CD14-positive monocyte (primary cell): ENCODE measurements at regions not wholly inside any gene's neighbourhood (a gene's known extent, or its start where the extent isn't known, plus 50 kb on each side); places are given as distances from the start of the nearest gene placed in this dataset.

ENCODE experiments used
- DNase-seq, 3 donors: peaks; one replicate each; pipeline ENCODE4 v3.0.0-alpha.2; 2011 to 2022
- H2AFZ ChIP-seq: 2 replicates; pipeline ENCODE4 v1.6.0; 2012; ENCODE audit warnings: mild to moderate bottlenecking, low read depth, low read length, inconsistent platforms; ENCODE audit not compliant: insufficient read depth, poor library complexity, severe bottlenecking
- H3K27ac ChIP-seq, 2 donors: 1 replicate in 1 of 2; 2 replicates in 1 of 2; pipeline ENCODE4 v1.5.1; 2012 to 2013; ENCODE audit warnings: low read length in 2 of 2, control low read depth in 1 of 2, inconsistent platforms in 1 of 2, low read depth in 1 of 2, mild to moderate bottlenecking in 1 of 2
- H3K27me3 ChIP-seq, 2 donors: one replicate each; pipeline versions ENCODE4 v1.6.0 to v1.6.1; 2011 to 2013; ENCODE audit warnings: low read length in 2 of 2; ENCODE audit not compliant: control insufficient read depth in 2 of 2, insufficient read depth in 2 of 2
- H3K36me3 ChIP-seq, 2 donors: replicated peaks in 1 of 2; 1 replicate in 1 of 2; 2 replicates in 1 of 2; pipeline versions ENCODE4 v1.5.1 to v1.6.1; 2012 to 2013; ENCODE audit warnings: low read length in 2 of 2, control low read depth in 1 of 2, inconsistent platforms in 1 of 2, mild to moderate bottlenecking in 1 of 2; ENCODE audit not compliant: insufficient read depth in 2 of 2, control insufficient read depth in 1 of 2
- H3K4me1 ChIP-seq, 2 donors: 1 replicate in 1 of 2; 2 replicates in 1 of 2; pipeline versions ENCODE4 v1.5.1 to v1.6.1; 2012 to 2013; ENCODE audit warnings: low read length in 2 of 2, control low read depth in 1 of 2, inconsistent platforms in 1 of 2, mild to moderate bottlenecking in 1 of 2, moderate library complexity in 1 of 2; ENCODE audit not compliant: insufficient read depth in 2 of 2, control insufficient read depth in 1 of 2
- H3K4me2 ChIP-seq: replicated peaks from 2 replicates; pipeline ENCODE3; 2012; ENCODE audit warnings: low read length, moderate library complexity, mild to moderate bottlenecking; ENCODE audit not compliant: poor library complexity, severe bottlenecking; ENCODE audit errors: extremely low read depth
- H3K4me3 ChIP-seq, 3 experiments: fragments of 200-600 bp in 1 of 3; sonication (generic) in 1 of 3; replicated peaks in 1 of 3; 1 replicate in 2 of 3; 2 replicates in 1 of 3; pipeline ENCODE4 v1.5.1; 2011 to 2013; ENCODE audit warnings: low read length in 3 of 3, mild to moderate bottlenecking in 3 of 3, control low read depth in 2 of 3, low read depth in 2 of 3, inconsistent platforms in 1 of 3, moderate library complexity in 1 of 3
- H3K79me2 ChIP-seq: 2 replicates; pipeline ENCODE4 v1.6.0; 2012; ENCODE audit warnings: mild to moderate bottlenecking, control low read depth, inconsistent platforms, low read length, moderate library complexity; ENCODE audit not compliant: insufficient read depth
- H3K9ac ChIP-seq: 2 replicates; pipeline ENCODE4 v1.6.0; 2017; ENCODE audit warnings: low read length, mild to moderate bottlenecking; ENCODE audit not compliant: insufficient read depth, poor library complexity, severe bottlenecking
- H3K9me3 ChIP-seq, 2 donors: replicated peaks in 1 of 2; 1 replicate in 1 of 2; 2 replicates in 1 of 2; pipeline versions ENCODE4 v1.5.1 to v1.6.1; 2012 to 2013; ENCODE audit warnings: low read length in 2 of 2, control low read depth in 1 of 2; ENCODE audit not compliant: control insufficient read depth in 1 of 2, insufficient read depth in 1 of 2
- H4K20me1 ChIP-seq: 2 replicates; pipeline ENCODE4 v1.6.0; 2012; ENCODE audit warnings: mild to moderate bottlenecking, low read length, control low read depth, moderate library complexity; ENCODE audit not compliant: insufficient read depth
- H3K27ac Mint-ChIP-seq, 7 donors: one replicate each; pipeline ENCODE4 v1.8.0; 2020; ENCODE audit warnings: mild to moderate bottlenecking in 7 of 7, mixed read lengths in 7 of 7, moderate library complexity in 6 of 7, inconsistent platforms in 2 of 7
- H3K27me3 Mint-ChIP-seq, 3 donors: one replicate each; pipeline ENCODE4 v1.8.0; 2021 to 2022; ENCODE audit warnings: low read depth in 3 of 3, mild to moderate bottlenecking in 3 of 3, mixed read lengths in 3 of 3, moderate library complexity in 3 of 3, inconsistent platforms in 1 of 3
- H3K36me3 Mint-ChIP-seq, 2 donors: one replicate each; pipeline ENCODE4 v1.8.0; 2020; ENCODE audit warnings: mixed read lengths in 2 of 2, inconsistent platforms in 1 of 2, mild to moderate bottlenecking in 1 of 2
- H3K4me1 Mint-ChIP-seq: one replicate; pipeline ENCODE4 v1.8.0; 2020; ENCODE audit warnings: mild to moderate bottlenecking, mixed read lengths
- H3K4me3 Mint-ChIP-seq, 2 donors: one replicate each; pipeline ENCODE4 v1.8.0; 2020; ENCODE audit warnings: mild to moderate bottlenecking in 2 of 2, mixed read lengths in 2 of 2, moderate library complexity in 1 of 2
- H3K9me3 Mint-ChIP-seq, 7 donors: one replicate each; pipeline ENCODE4 v1.8.0; 2020 to 2022; ENCODE audit warnings: mixed read lengths in 7 of 7, mild to moderate bottlenecking in 6 of 7, moderate library complexity in 6 of 7, inconsistent platforms in 2 of 7
- WGBS: methylation state at CpG from one replicate; pipeline ENCODE4 v1.1.5; 2013; ENCODE audit warnings: missing lambda C conversion rate; ENCODE audit not compliant: insufficient coverage; 5-methylcytosine and 5-hydroxymethylcytosine counted together
- intact Hi-C, 2 donors: fragments of 100-400 bp; cut with micrococcal nuclease; formaldehyde crosslinking; loops; one replicate each; pipeline versions ENCODE4 v1.15.0 to v1.15.1; 2023
- TF ChIP-seq, protein P1 (sequence below): fragments of 200-600 bp; IDR thresholded peaks from one replicate; pipeline ENCODE4 v1.8.0; 2022; ENCODE audit warnings: antibody characterized with exemption, mild to moderate bottlenecking

DNA sequence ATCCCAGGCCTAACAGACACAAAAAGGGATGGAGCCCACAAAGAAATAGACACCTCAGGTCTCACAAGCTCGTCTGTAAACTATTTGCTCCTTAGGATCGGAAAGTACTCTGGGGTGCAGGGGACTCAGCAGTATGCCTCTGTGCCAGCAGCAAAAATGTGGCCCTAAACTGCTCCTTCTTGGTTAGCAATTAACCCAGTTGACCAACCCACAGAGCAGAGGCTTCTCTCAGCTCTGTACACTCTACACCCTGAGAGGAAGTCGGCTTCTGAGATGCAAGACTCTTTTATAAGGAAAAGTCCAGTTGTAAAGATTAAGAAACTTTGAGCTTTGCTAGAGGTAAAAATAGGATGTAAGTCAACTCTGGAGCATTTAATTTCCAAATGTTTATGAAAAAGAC is 156.3 kb upstream of the PRSS58 start:
- Histone ChIP-seq H3K79me2 (no peaks in the 10 kb centered on the region), H2AFZ (peak overlapping the region; percentile 24), H3K9me3 (no peaks in the 10 kb centered on the region), H4K20me1 (no peaks in the 10 kb centered on the region), H3K9ac (no peak overlapping the region), H3K4me3 (no peak overlapping the region), H3K27ac (no peak overlapping the region), H3K36me3 (no peaks in the 10 kb centered on the region), H3K4me2 (no peak overlapping the region), H3K27me3 (no peaks in the 10 kb centered on the region), H3K4me1 (peaks cover 7 to 14% of the 10 kb centered on the region in 2 donors)
- no peak for DNase-seq
- 72% methylated on average over 2 of the region's 3 CpGs for WGBS
- intact Hi-C loops, result no loop called here
- Mint-ChIP-seq H3K27ac (no peak overlapping the region), H3K36me3 (no peaks in the 10 kb centered on the region), H3K9me3 (no peaks in the 10 kb centered on the region), H3K27me3 (peaks cover 0 to 2% (median 0%) of the 10 kb centered on the region in 3 donors), H3K4me1 (peaks cover 14% of the 10 kb centered on the region), H3K4me3 (no peak overlapping the region)
- TF ChIP-seq, protein P1, sequence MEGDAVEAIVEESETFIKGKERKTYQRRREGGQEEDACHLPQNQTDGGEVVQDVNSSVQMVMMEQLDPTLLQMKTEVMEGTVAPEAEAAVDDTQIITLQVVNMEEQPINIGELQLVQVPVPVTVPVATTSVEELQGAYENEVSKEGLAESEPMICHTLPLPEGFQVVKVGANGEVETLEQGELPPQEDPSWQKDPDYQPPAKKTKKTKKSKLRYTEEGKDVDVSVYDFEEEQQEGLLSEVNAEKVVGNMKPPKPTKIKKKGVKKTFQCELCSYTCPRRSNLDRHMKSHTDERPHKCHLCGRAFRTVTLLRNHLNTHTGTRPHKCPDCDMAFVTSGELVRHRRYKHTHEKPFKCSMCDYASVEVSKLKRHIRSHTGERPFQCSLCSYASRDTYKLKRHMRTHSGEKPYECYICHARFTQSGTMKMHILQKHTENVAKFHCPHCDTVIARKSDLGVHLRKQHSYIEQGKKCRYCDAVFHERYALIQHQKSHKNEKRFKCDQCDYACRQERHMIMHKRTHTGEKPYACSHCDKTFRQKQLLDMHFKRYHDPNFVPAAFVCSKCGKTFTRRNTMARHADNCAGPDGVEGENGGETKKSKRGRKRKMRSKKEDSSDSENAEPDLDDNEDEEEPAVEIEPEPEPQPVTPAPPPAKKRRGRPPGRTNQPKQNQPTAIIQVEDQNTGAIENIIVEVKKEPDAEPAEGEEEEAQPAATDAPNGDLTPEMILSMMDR, result no peak

DNA sequence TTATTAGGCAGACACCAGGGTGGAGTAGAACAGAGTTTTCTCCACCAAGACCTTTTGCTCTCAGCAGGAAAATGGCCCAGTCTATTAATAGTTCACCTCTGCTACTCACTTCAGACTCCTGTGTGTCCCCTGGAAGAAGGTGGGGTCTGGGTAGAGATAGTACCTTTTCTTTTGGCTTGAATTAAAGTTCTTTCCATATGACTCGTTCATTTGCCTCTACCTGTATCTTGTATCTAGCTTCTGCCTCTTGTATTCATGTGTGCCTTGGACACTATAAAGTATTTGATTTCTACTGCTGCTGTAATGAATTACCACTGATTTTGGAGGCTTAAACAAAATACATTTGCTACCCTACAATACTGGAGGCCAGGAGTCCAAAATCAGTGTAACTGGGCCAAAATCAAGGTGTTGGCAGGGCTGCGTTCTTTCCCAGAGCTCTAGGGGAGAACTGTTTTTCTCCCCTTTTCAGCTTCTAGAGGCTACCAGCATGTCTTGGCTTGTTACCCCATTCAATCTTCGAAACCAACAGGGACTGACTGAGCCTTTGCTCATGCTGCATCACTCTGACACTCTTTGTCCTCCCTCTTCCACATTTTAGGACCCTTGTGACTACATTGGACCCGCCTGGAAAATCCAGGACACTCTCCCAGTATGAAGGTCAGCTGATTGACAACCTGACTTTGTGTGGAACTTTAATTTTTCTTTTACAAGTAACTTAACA is 155.6 kb upstream of the PRSS58 start:
- Histone ChIP-seq H3K27me3 (no peaks in the 10 kb centered on the region), H4K20me1 (no peaks in the 10 kb centered on the region), H3K4me1 (peaks cover 6 to 17% of the 10 kb centered on the region in 2 donors), H3K9ac (no peak overlapping the region), H3K27ac (no peak overlapping the region), H3K4me3 (no peak overlapping the region), H3K9me3 (no peaks in the 10 kb centered on the region), H2AFZ (peak overlapping the region; percentile 24), H3K36me3 (no peaks in the 10 kb centered on the region), H3K79me2 (no peaks in the 10 kb centered on the region), H3K4me2 (no peak overlapping the region)
- 95% methylated on average over 2 of the region's 4 CpGs for WGBS
- Mint-ChIP-seq H3K9me3 (no peaks in the 10 kb centered on the region), H3K36me3 (no peaks in the 10 kb centered on the region), H3K4me1 (peaks cover 17% of the 10 kb centered on the region), H3K27ac (no peak overlapping the region), H3K27me3 (no peaks in the 10 kb centered on the region), H3K4me3 (no peak overlapping the region)
- TF ChIP-seq, protein P1, result no peak
- DNase-seq, result no peak
- intact Hi-C loops, result no loop called here
